HT-29 (cell line): ENCODE measurements at regions not wholly inside any gene's neighbourhood (a gene's known extent, or its start where the extent isn't known, plus 50 kb on each side); places are given as distances from the start of the nearest gene placed in this dataset.

Source experiments
- DNase-seq: peaks from one replicate; pipeline ENCODE4 v3.0.0-alpha.2; 2015; ENCODE audit warnings: low spot score

GRCh38 chr3:189500798-189501495 lies 130.2 kb upstream of the TP63 start:
- no peak for DNase-seq

GRCh38 chr3:189502256-189502655 lies 128.9 kb upstream of the TP63 start:
- no peak for DNase-seq

GRCh38 chr3:189502676-189503257 lies 128.4 kb upstream of the TP63 start:
- no peak for DNase-seq

GRCh38 chr3:189507856-189508255 lies 123.3 kb upstream of the TP63 start:
- no peak for DNase-seq

- no peak for DNase-seq
Observed at GRCh38 chr3:189508784-189509501, 122.2 kb upstream of the TP63 start.

- no peak for DNase-seq
Observed at GRCh38 chr3:189512039-189512438, 119.2 kb upstream of the TP63 start.

GRCh38 chr3:189512821-189513220 lies 118.4 kb upstream of the TP63 start:
- DNase-seq: no peak

GRCh38 chr3:189513281-189514117 lies 117.7 kb upstream of the TP63 start:
- DNase-seq: peak; percentile 13

- DNase-seq: no peak
Observed at GRCh38 chr3:189516039-189516438, 115.2 kb upstream of the TP63 start.

GRCh38 chr3:189517981-189518380 lies 113.2 kb upstream of the TP63 start:
- no peak for DNase-seq

GRCh38 chr3:189519458-189519857 lies 111.7 kb upstream of the TP63 start:
- no peak for DNase-seq

GRCh38 chr3:189529468-189529867 lies 101.7 kb upstream of the TP63 start:
- DNase-seq: no peak

- no peak for DNase-seq
Observed at GRCh38 chr3:189529889-189530471, 101.2 kb upstream of the TP63 start.

GRCh38 chr3:189530822-189531221 lies 100.4 kb upstream of the TP63 start:
- no peak for DNase-seq

- DNase-seq: no peak
Observed at GRCh38 chr3:189531271-189531670, 99.9 kb upstream of the TP63 start.

- DNase-seq: no peak
Observed at GRCh38 chr3:189534531-189534930, 96.7 kb upstream of the TP63 start.

GRCh38 chr3:189537135-189537534 lies 94.1 kb upstream of the TP63 start:
- no peak for DNase-seq

GRCh38 chr3:189547448-189547847 lies 83.7 kb upstream of the TP63 start:
- DNase-seq: no peak

- DNase-seq: no peak
Observed at GRCh38 chr3:189548053-189548452, 83.1 kb upstream of the TP63 start.

- no peak for DNase-seq
Observed at GRCh38 chr3:189551007-189551406, 80.2 kb upstream of the TP63 start.

GRCh38 chr3:189554868-189555557 lies 76.2 kb upstream of the TP63 start:
- no peak for DNase-seq
